Superior temporal gyrus (tissue), 1 donor: ENCODE measurements at regions not wholly inside any gene's neighbourhood (a gene's known extent, or its start where the extent isn't known, plus 50 kb on each side); places are given as distances from the start of the nearest gene placed in this dataset.

Experiments used
- DNase-seq: peaks from one replicate; pipeline ENCODE4 v3.0.0-alpha.2; 2016; ENCODE audit errors: extremely low spot score

DNA sequence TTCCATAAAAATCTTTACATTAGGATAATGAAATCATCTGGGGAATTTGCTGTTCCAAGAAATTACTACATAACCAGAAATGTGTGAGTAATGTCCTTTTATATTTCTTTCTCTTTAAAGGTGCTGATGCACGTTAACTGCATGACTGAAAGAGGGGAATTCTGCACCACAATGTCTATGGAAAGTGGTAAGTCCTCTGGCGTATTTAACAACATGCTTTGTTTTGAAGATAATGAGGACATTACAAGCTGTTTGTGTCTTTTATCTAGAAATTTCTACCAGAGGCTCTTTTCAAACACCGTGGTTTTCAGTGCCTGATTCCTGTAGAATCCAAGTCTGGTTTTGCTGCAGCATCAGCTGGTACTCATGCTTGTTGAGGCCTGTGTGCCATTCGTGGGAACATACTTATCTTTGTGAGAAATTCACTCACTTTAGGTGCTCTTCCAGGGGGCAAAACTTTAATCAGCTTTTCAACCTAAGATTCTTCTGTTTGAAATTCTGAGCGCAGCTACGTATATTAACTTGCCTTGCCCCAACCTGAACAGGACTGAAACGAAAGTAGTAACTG, 257.2 kb downstream of the PDHA2 start:
- DNase-seq, result no peak

- no peak for DNase-seq
These were observed 257.8 kb downstream of the PDHA2 start for GRCh38 chr4:96097693-96098092.

GRCh38 chr4:96099031-96099430, 259.1 kb downstream of the PDHA2 start:
- no peak for DNase-seq

DNA sequence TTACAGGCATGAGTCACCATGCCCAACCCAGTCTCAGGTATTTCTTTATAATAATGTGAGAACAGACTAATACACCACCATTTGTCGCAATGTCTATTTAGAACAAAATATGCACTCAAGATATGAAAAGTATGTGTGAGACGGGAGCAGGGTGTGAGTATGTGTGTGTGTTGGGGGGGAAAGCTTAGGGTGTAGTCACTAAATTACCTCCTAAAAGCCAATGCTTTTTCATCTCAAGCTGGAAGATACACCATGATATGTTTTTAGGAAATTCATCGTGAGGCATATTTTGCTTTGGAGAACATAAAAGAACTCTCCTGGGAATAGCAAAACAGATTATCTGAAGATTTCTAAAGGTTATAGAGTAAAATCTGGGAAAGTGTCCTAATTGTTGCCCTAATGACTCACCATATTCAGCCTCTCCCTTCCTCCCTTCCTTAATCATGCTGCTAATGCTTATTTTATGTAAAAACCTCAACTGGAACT, 262.7 kb downstream of the PDHA2 start:
- no peak for DNase-seq

GRCh38 chr4:96103086-96103485, 263.2 kb downstream of the PDHA2 start:
- DNase-seq, result no peak

DNA sequence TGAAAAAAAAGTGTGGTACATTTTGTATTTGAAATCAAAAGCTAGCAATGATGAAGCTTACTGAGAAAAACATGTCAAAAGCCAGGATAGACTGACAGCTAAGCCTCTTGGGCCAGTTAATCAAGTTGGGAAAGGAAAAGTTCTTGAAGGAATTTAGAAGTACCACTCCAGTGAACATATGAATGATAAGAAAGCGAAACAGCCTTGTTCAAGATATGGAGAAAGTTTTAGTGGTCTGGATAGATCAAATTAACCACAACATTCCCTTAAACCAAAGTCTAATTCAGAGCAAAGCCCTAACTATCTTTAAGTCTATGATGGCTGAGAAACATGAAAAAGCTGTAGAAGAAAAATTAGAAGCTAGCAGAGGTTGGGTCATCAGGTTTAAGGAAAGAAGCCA, 268.3 kb downstream of the PDHA2 start:
- no peak for DNase-seq

DNA sequence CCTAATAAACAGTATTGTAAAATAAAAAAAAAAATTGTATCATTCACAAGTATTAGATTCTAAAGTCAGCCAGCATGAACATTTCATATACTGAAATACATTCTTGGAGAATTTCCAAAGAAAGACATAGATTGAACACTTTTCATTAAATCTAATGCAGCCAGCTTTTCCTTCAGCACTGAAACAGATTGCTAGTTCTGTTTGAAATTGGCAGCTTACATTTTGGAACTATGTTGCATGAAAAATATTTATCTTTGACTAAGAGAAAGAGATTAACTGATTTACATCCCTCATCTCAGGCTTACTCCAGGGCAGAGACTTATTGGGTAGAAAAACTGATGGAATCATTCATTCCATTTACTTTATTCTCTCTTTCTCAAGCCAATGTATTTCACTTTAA, 272.7 kb downstream of the PDHA2 start:
- no peak for DNase-seq

GRCh38 chr4:96120206-96120605, 280.3 kb downstream of the PDHA2 start:
- DNase-seq, result no peak

DNA sequence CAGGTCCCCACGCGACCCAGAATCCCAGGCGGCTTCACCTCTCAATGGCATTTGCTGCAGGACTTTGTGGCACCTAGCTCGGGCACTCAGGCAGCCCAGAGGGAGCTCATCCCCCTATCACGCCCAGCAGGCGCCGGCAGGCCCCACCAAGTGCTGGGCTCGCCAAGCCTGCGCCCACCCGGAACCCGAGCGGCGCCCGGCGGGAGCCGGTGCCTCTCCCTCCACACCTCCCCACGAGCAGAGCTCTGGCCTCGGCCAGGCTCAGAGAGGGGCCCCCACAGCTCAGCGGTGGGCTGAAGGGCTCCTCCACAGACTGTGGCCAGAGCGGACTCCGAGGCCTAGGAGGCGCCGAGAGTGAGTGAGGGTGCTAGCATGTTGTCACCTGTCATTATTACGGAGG, 286.3 kb downstream of the PDHA2 start:
- no peak for DNase-seq

- DNase-seq, result no peak
These were observed 291.3 kb downstream of the PDHA2 start for GRCh38 chr4:96131186-96131585.

- no peak for DNase-seq
These were observed 294.9 kb downstream of the PDHA2 start for GRCh38 chr4:96134806-96135205.

- no peak for DNase-seq
These were observed 296.2 kb downstream of the PDHA2 start for GRCh38 chr4:96136056-96136455.

- DNase-seq, result no peak
These were observed 299.5 kb downstream of the PDHA2 start for GRCh38 chr4:96139251-96139929.

DNA sequence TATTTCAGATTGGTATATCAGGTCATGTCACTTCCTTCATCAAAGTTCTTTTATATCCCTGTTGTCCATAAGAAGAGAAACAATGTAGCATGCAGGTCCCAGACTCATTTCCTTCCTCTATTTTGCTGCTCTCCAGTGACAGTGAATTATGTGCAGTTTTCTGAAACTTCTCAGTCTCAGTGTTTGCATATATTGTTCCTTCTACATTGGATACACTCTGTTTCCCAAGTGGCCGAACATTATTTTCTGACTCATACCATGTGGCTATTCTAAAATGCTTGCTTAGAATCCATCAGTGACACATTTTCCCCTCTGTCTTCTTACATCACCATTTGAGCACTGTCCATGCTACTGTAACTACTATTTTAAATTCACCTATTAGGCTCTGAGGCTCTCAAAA, 305.7 kb downstream of the PDHA2 start:
- DNase-seq, result no peak

- no peak for DNase-seq
These were observed 306.8 kb downstream of the PDHA2 start for GRCh38 chr4:96146686-96147085.

DNA sequence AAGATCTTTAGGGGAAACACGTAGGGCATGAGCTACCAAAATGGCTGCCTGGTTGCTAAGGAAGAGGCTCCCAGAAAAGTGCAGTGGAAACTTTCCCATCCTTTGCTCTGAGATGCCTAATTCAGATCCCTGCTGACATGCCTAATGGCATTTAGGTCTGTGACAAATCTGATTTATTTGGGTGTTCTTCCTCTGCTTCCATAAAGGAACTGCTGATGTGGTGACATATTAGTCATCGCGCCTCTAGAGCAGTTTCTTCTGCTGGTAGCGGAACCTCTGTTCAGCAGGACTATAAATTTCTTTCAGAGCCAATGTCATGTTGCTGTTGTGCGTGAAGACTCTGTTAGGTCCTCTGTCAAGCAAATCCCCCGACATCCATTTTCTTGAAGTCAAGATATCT, 310.0 kb downstream of the PDHA2 start:
- DNase-seq, result no peak

- DNase-seq, result no peak
These were observed 310.6 kb downstream of the PDHA2 start for GRCh38 chr4:96150466-96150865.

- no peak for DNase-seq
These were observed 312.9 kb downstream of the PDHA2 start for GRCh38 chr4:96152824-96153223.

DNA sequence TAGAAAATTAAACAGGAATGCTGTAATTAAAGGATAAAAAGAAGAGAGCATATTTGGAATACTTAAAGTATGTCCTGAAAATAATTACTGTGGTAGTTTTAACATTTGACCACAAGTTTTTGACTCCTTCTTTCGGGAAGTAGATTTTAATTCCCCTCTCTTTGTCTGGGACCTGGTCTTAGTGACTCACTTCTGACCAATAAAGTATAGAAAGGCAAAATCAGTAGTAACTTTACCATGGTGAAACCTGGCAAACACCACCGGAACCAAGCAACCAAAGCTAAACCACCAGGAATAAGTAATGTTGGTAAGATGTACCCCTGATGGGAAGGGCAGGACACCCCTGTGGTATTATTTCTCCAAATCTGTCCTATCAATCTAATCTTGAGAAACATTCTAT, 314.8 kb downstream of the PDHA2 start:
- DNase-seq, result no peak

GRCh38 chr4:96162636-96163035, 322.7 kb downstream of the PDHA2 start:
- DNase-seq, result no peak

DNA sequence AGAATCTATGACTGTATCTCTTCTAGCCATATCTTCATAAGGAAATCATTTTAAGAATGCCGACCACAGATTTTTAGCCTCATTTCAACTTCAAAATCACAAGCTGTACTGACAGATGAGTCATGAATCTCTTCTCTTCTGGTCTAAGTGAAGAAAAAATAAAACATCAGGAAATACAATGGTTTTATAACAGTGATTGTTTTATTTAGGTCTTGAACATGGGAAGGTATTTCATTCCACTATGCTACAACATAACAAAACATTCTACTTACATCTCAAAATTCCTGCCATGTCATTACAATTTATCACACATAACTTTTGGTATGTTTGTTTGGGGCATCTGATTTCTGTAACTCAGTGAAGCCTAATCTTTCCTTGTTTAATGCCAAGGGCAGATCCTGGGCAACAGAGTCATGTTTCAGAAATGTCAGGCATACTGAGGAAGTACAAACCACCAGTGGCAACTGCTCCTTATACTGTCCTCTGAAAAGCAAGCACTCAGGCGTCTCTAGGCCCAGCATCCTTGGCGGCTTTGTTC, 325.0 kb downstream of the PDHA2 start:
- DNase-seq, result peak; percentile 32

DNA sequence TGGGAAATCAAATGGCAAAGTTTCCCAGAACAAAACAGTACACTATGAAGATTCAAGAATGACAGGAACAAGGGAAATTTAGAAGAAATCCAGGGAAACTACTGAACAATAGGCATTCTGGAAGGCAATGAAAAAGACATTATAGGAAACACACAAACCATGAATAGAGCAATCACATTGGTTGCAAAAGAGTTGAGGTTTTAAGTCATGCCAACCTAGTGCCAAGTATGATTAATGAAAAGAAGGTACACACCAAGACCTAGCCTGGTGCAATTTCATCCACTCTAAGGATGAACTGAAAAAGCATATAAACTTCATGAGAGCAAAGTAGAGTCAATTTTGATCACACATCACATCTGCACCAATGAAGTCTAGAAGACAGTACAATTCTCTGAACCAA, 326.9 kb downstream of the PDHA2 start:
- no peak for DNase-seq

GRCh38 chr4:96170198-96170597, 330.3 kb downstream of the PDHA2 start:
- no peak for DNase-seq

DNA sequence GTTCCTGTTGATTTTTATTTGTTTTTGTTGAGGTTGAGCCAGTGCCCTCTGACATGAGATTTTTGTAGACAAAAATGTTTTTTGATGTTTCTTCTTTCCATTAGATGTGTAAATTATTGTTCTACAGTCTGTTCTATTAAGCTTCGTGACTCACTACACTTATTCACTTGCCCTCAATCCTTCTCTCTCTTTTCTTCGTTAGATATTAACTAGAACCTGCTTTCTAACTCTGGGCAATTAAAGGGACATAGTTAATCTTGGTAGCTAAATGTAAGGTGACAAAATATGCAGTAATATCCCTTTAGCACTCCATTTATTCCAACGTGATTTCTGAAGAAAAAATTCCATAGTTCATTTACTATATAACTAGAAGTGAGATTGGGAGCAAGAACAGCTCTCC, 333.9 kb downstream of the PDHA2 start:
- DNase-seq, result no peak
